ENCODE measurements at regions not wholly inside any gene's neighbourhood (a gene's known extent, or its start where the extent isn't known, plus 50 kb on each side); places are given as distances from the start of the nearest gene placed in this dataset.

- TF ChIP-seq CTCF (IDR thresholded peaks at IDR 0.05) = no peak
- no peak for TF ChIP-seq POLR2AphosphoS5 (IDR thresholded peaks at IDR 0.05)
Measured at GRCh38 chr4:111934314-111934713, 210.9 kb upstream of the FAM241A start.
